HL-60 (cell line): ENCODE measurements at regions not wholly inside any gene's neighbourhood (a gene's known extent, or its start where the extent isn't known, plus 50 kb on each side); places are given as distances from the start of the nearest gene placed in this dataset.

Experiments used
- DNase-seq, 2 experiments: peaks; one replicate each; pipeline ENCODE4 v3.0.0-alpha.2; 2010 to 2020; ENCODE audit warnings: low read depth in 1 of 2, low spot score in 1 of 2
- H3K27ac ChIP-seq: fragments of 250-450 bp; sonication (Bioruptor Pico); replicated peaks from 2 replicates; pipeline ENCODE4 v1.5.1; 2020; ENCODE audit warnings: mild to moderate bottlenecking, moderate library complexity
- H3K27me3 ChIP-seq: fragments of 250-450 bp; sonication (Bioruptor Pico); 2 replicates; pipeline ENCODE4 v1.5.1; 2021; ENCODE audit warnings: mild to moderate bottlenecking, moderate library complexity; ENCODE audit not compliant: insufficient read depth, poor library complexity, severe bottlenecking
- H3K4me3 ChIP-seq: replicated peaks from 2 replicates; pipeline ENCODE4 v1.5.1; 2011; ENCODE audit warnings: mild to moderate bottlenecking, control low read depth, low read length; ENCODE audit not compliant: insufficient read depth
- CTCF ChIP-seq: IDR thresholded peaks from one replicate; pipeline ENCODE4 v1.5.1; 2011; ENCODE audit warnings: low read length, control low read depth, inconsistent platforms; ENCODE audit not compliant: insufficient read depth
- GABPA ChIP-seq: IDR thresholded peaks from 2 replicates; pipeline ENCODE4 v1.6.1; 2012; ENCODE audit warnings: low read depth
- POLR2AphosphoS5 ChIP-seq: IDR thresholded peaks from 2 replicates; pipeline ENCODE4 v1.6.1; 2012; ENCODE audit warnings: low read depth
- REST ChIP-seq: IDR thresholded peaks from 2 replicates; pipeline ENCODE4 v1.6.1; 2012; ENCODE audit warnings: low read depth; ENCODE audit not compliant: insufficient replicate concordance
- SPI1 ChIP-seq: IDR thresholded peaks from 2 replicates; pipeline ENCODE4 v1.6.1; 2012; ENCODE audit warnings: low read depth, mild to moderate bottlenecking, borderline replicate concordance

GRCh38 chr10:128218161-128218560, 91.9 kb upstream of the MKI67 start:
- no peak for DNase-seq

GRCh38 chr10:128219295-128219694, 93.1 kb upstream of the MKI67 start:
- no peak for DNase-seq
- TF ChIP-seq GABPA: no peak
- TF ChIP-seq CTCF: no peak
- TF ChIP-seq REST: no peak
- TF ChIP-seq SPI1: no peak
- no peak for TF ChIP-seq POLR2AphosphoS5
- Histone ChIP-seq H3K4me3 (no peak overlapping the region), H3K27me3 (peaks cover 3% of the 10 kb centered on the region), H3K27ac (no peak overlapping the region)

More at GRCh38 chr10:128218161-128218560, 91.9 kb upstream of the MKI67 start:
- Histone ChIP-seq H3K27ac (no peak overlapping the region), H3K4me3 (no peak overlapping the region), H3K27me3 (peaks cover 3% of the 10 kb centered on the region)
- TF ChIP-seq CTCF (no peak), REST (no peak), POLR2AphosphoS5 (no peak), GABPA (no peak), SPI1 (no peak)

GRCh38 chr10:128220021-128220420, 93.8 kb upstream of the MKI67 start:
- peaks cover 3% of the 10 kb centered on the region for H3K27me3 ChIP-seq
- no peak for DNase-seq
- TF ChIP-seq GABPA (no peak), SPI1 (no peak), CTCF (no peak), POLR2AphosphoS5 (no peak), REST (no peak)
- no peak overlapping the region for H3K27ac ChIP-seq
- H3K4me3 ChIP-seq: no peak overlapping the region
